ENCODE measurements at regions not wholly inside any gene's neighbourhood (a gene's known extent, or its start where the extent isn't known, plus 50 kb on each side); places are given as distances from the start of the nearest gene placed in this dataset.

DNA sequence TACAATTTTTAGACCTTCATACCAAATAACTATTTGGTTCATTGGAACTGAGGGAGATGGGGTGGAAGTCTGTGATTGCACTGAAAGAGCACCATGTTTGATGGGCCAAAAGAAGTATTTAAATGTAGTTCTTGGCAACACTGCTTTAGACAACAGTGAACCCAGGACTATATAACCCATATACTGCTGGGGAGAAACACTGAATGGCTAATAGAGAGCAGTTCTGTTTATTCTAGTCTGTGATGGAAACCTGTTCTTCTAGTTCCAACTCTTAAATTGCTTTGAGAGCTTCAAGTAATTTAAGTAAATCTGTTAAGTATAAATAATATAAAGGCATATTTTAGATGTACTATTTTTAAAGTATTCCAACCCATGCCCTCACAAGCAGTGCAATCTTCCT is 96.3 kb downstream of the NIBAN1 start:
- no peak for TF ChIP-seq CTCF (IDR thresholded peaks at IDR 0.05)
- no peak for TF ChIP-seq TEAD1 (CRISPR knock-in tag; IDR thresholded peaks at IDR 0.05)
- TF ChIP-seq ESRRA (CRISPR knock-in tag; IDR thresholded peaks at IDR 0.05; ENCODE audit: borderline replicate concordance): no peak
- TF ChIP-seq NR3C1 (CRISPR knock-in tag; conservative IDR thresholded peaks at IDR 0.05; ENCODE audit: low read depth): no peak
- no peak for TF ChIP-seq E2F1 (CRISPR knock-in tag; IDR thresholded peaks at IDR 0.05)

Measured in WTC11 (cell line).